Occipital lobe (tissue), 1 donor: ENCODE measurements at regions not wholly inside any gene's neighbourhood (a gene's known extent, or its start where the extent isn't known, plus 50 kb on each side); places are given as distances from the start of the nearest gene placed in this dataset.

Source experiments
- DNase-seq: peaks from one replicate; lab custom pipeline; 2025; lab: John Stamatoyannopoulos, UW

DNA sequence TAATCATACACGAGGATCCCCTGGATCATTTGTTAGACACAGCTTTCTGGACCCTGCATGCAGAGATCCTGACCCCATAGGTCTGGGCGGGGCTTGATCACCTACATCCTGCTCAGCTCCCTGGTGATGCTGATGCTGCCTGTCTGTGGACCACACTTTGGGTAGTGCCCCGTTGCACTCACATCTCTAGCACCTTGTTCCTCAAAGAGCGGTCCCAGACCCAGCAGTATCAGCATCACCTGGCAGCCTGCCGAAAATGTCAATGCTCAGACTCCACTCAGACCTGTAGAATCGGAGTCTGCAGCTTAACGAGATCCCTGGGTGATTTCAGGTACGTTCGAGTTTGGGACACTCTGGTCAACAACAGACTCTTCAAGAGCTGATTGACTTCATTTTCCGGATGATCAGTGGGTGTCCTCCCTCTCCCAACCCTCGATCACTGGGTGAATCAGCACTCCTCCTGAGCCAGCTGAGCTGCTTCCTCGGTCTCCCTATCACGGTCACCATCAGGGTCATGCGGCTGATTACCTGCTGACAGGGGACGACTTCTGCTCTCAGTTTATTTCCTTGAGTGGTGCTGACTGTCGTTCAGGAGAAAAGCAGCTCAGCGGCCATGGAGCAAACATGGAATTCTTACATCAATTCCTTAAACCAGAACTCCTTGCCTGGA lies 150.6 kb upstream of the RAB12 start:
- no peak for DNase-seq

DNA sequence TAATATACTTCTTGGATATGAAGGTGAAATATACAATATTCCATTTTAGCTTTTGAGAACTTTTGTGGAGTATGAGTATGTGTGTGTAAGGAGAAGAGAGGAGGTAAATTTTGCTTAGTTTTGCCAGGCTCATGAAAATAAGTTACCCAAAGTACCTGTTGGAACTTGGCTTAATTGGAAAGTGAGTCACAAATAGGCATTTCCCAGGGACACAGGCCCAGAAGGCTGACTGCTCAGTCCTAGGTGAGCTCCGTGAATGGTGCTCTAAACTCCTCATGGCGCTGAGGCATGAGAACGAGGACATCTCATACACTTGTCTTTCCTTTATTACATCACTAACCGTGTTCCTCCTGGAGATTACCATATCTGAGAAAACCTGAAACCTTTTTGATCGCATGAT lies 148.5 kb upstream of the RAB12 start:
- DNase-seq = no peak

GRCh38 chr18:8461544-8461943 lies 147.7 kb upstream of the RAB12 start:
- no peak for DNase-seq

GRCh38 chr18:8462651-8463185 lies 146.5 kb upstream of the RAB12 start:
- no peak for DNase-seq

- DNase-seq = no peak
Observed at GRCh38 chr18:8463791-8464190, 145.4 kb upstream of the RAB12 start.

DNA sequence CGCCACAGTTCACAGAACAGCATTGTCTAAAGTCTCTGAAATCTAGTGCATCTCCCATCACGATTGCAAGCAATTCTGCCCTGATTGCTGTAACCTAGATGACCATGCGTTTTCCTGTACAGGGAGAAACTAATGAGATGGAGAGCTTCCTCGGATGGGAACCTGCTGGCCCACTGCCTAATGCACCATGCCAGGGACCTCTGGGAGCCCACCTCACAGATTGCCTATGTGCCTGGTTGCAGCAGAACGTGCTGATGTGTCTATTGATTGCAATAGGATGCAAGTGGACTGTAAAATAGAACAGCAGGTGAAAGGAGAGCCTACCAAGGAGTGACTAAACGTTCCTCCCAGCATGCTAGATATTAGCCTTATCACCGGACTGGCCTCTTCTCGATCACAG lies 141.0 kb upstream of the RAB12 start:
- DNase-seq = no peak

DNA sequence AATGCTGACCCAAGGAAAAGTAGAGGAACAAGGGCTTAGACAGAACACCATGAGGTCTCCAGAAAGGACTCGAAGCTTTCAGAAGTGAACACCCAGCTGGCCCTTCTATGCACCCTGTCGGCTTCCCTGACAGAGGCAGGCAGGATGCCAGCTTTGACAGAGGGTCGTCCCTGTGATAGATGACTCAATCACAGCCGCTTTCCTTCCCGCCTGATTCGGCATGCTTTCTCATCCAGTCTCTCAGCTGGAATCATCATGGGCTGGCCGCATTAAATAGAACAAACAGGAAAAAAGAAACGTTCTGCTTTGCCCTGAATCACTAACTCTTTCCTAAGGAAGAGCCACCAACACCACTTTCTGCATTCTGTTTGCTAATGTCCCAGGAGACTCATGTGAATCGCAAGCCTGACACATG lies 140.3 kb upstream of the RAB12 start:
- DNase-seq = no peak

DNA sequence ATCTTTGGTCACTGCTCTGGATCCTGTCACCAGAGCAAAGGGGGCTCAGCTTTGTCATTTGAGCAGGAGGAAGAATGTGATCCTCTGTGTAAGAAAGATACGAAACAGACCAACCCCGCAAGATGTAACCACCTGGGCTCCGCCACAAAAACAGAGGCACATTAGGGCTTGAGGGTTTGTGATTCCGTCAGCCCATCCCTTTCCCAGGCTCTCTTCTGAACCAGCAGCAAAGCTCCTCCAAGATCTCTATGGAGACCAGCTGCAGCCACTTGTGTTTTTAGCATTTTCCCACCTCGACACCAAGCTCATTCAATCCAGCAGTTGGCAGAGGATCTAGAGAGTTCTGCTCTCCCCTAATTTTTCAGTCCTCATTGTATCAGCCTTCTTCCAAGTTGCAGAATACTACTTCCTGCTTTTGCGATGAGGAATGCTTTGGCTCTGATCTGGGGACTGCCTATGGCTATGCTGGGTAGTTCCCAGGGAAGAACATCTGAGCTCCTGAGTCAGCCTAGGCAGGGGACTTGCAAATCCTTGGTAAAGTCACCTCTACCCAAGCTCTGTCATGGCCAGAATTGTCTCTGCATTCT lies 139.6 kb upstream of the RAB12 start:
- DNase-seq = no peak

- DNase-seq = no peak
Observed at GRCh38 chr18:8471372-8471771, 137.9 kb upstream of the RAB12 start.

DNA sequence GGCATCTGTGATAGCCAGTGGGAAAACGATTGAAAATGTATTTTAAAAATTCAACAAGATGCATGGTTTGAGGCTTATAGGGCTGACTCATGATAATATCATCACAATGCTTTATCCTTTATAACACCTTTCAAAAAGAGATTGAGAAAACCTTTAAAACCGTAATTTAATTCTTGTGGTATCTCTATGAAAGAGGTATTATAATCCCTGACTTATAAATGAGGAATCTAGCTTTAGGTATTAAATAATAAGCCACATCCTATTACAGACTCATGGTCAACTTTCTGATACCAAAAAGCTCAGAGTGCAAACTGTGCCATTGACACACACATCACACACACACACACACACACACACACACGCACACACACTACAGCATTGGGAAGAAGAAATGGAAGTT lies 134.6 kb upstream of the RAB12 start:
- DNase-seq = no peak

DNA sequence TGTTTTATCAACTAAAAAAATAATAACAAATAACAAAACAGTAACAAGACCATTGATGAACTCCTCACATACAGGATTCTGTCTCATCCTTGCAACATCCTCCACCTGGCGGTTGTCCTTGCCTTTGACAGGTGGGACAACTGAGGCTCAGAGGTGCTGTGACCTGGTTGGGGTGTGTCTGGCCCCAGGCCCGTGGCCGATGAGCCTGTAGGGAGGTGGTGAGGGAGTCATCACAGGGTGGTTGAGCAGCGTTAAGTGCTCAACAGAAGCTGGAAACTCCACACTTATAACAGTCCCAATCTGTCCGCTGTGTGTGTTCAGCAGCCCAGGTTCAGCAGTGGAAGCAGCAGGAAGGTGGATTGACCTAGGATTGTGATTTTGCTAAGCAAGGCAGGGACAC lies 131.6 kb upstream of the RAB12 start:
- DNase-seq = no peak

DNA sequence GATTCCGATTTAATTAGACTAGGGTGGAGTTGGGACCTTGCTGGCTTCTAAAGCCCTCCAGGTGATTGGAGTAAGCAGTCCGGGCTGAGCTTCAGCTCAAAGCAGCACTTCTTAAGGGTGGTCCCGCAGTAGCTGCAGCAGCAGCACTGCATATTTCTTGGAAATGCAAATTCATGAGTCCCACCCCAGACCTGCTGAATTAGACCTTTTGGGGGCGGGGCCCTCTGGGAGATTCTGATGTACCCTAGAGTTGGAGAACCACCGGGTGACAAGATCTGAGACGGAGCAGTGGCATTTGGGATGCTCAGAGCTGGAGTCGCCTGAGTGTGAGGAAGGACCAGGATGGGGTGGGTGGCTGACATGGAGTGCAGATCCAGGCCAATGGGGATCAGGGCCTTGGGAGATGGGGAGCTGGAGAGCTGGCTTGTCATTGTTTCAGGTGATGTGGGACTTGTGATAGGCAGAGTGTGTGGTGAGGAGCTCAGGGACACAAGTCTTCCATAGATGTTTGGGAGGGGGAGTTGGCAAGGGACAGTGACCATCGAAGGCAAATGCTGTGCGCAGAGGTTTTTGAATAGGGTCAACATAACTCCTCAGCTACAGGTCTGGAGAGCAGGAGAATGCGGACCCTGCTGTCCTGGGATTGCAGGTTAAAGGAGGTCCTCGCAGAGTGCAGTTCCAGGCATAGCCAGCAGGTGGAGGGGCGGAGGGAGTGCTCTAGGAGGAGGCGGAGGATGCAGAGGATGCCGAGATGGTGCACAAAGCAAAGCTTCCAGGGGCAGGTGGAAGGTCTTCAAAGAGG lies 130.9 kb upstream of the RAB12 start:
- DNase-seq = no peak

GRCh38 chr18:8478968-8479370 lies 130.3 kb upstream of the RAB12 start:
- no peak for DNase-seq

DNA sequence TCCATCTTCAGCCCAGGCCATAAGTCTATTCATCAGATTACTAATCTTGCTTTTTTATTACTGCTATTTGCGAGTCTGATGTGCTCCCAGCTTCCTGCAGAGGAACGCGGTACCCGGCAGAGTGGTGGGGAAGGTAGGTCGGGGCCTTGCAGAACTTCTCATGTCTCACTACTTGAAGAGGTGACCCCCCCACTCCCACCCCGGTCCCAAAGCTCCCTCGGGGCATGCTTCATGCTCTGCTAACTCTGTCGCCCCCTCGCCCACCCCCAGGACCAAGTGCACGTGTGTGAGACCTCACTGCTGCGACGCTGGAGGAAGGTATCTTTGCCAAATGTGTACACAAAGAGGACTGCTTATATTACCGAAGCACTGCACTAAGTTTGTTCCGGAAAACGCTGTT lies 129.4 kb upstream of the RAB12 start:
- no peak for DNase-seq

DNA sequence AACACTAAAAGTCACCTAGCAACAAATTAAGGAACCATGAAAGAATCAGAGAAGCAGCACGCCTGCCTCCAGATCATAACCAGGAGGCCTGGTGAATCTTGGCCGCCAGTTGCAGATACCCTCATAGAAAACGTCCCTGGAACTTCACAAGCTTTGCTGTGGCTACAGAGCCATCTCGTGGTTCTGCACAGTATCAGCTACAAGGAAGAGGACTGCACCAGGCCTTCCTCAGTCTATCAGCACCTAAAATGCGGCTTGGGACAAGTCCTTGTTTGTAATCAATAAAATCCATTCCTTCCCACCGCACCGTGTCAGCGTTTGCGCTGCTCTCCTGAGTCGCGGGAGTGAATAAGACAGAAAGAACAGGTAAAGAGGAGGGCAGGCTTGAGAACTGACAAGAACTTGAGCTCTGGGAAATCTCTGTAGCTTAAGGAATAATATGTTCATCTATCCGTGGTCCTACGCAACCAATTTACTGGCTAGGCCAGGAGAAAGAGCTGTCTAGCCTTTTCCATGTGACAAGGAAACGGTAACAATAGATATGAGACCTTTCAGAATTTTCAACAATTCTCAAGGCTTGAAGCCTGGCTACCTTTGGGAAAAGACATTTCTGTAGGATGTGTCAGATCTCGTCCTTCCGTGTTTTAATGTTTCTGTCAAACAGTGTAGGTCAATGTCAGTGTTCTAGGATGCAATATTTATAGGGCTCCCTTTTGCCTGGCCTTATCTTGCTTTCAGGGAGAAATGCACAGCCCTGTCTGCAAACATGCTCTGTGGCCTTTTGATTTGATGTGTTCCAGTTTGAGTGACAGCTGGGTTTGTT lies 128.5 kb upstream of the RAB12 start:
- peak; percentile 39 for DNase-seq

DNA sequence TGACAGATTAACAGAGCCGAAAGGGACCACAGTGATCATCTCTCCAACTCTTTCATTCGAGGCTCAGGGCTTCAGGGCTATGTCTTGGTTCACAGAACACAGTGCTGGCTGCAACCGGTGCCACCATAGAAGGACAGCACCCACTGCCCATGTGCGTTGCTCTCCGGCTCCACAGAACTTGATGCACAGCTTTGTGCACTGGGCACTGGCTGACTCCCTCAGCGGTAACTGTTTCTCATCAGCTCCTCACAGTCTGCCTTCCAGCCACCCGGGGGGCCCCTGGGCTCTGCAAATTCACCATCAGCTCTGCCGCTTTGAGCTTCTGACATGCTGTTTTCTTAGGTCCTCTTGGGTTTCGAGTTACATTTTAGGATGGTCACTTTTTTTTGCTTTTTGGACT lies 124.3 kb upstream of the RAB12 start:
- DNase-seq = no peak

GRCh38 chr18:8489761-8490160 lies 119.5 kb upstream of the RAB12 start:
- DNase-seq = no peak

DNA sequence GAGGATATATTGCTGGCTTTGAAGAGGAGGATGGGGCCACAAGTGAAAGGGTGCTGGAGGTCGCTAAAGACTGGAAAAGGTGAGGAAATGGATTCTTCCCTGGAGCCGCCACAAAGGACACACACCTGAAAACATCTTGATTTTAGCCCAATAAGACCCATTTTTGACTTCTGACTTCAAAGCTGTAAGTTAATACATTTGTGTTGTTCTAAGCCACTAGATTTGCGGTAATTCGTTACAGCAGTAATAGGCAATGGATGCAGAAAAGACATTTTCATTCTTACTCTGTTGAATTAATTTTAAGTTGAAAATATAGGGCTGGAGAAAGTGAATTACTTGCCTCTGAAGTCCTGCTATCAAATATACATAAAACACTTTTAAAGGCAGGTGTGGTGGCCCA lies 117.7 kb upstream of the RAB12 start:
- DNase-seq = no peak

GRCh38 chr18:8493141-8493540 lies 116.1 kb upstream of the RAB12 start:
- DNase-seq = no peak

DNA sequence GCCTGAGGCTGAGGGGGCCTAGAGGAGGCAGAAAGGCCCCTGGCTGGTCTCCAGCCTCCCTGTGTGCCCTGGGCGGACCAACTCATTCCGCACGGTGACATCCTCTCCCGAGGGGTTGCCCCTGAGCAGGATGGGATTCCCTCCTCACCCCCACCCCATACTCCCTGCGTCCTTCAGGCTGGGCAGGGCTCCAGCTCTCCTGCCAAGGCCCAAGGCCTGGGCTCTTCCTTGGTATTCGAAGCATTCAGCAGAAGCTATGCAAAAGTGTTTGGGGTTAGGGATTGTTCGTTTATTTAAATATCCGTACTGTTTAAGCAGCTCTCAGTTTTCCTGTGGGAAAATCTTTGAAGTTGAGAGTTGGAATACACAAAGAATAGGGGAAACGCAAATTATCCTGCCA lies 113.1 kb upstream of the RAB12 start:
- DNase-seq = no peak

DNA sequence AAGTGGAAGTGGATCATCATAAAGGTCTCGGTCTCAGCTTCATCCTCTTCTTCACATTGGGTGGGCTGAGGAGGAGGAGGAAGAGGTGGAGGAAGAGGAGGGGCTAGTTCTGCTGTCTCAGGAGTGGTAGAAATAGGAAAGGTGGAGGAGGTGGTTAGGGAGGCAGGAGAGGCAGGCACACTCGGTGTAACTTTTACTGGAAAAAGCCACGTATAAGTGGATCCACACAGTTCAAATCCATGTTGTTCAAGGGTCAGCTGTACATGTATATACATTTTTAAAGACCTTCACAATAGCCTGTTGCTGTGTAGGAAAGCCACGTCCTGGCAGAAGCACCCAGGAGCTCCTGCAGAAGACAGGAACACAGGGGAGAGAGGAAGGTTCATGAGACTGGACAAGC lies 110.3 kb upstream of the RAB12 start:
- DNase-seq = no peak
